A549 (cell line): ENCODE measurements at regions not wholly inside any gene's neighbourhood (a gene's known extent, or its start where the extent isn't known, plus 50 kb on each side); places are given as distances from the start of the nearest gene placed in this dataset.

Source experiments
- CBX8 ChIP-seq: fragments of 200-600 bp; sonication (generic); IDR thresholded peaks from 2 replicates; pipeline ENCODE4 v1.6.1; 2016
- CHD4 ChIP-seq: fragments of 200-600 bp; sonication (generic); IDR thresholded peaks from 2 replicates; pipeline ENCODE4 v1.6.1; 2016; ENCODE audit warnings: antibody characterized with exemption, mild to moderate bottlenecking, borderline replicate concordance
- JUN ChIP-seq, 2 experiments: fragments of >200 bp; sonication (Bioruptor Twin); formaldehyde crosslinking; IDR thresholded peaks; 2 replicates in 1 of 2; 3 replicates in 1 of 2; pipeline ENCODE4 v1.6.1; 2016 to 2017
- RAD21 ChIP-seq, 2 experiments: fragments of >200 bp in 1 of 2; sonication (Bioruptor Twin) in 1 of 2; formaldehyde crosslinking in 1 of 2; IDR thresholded peaks in 1 of 2; conservative IDR thresholded peaks in 1 of 2; 2 replicates in 1 of 2; 3 replicates in 1 of 2; pipeline ENCODE4 v1.6.1; 2012 to 2018; ENCODE audit warnings: inconsistent platforms in 1 of 2
- TF ChIP-seq, protein P1 (sequence below): fragments of >200 bp; sonication (Bioruptor Twin); formaldehyde crosslinking; IDR thresholded peaks from 3 replicates; pipeline ENCODE4 v1.5.1; 2016

DNA sequence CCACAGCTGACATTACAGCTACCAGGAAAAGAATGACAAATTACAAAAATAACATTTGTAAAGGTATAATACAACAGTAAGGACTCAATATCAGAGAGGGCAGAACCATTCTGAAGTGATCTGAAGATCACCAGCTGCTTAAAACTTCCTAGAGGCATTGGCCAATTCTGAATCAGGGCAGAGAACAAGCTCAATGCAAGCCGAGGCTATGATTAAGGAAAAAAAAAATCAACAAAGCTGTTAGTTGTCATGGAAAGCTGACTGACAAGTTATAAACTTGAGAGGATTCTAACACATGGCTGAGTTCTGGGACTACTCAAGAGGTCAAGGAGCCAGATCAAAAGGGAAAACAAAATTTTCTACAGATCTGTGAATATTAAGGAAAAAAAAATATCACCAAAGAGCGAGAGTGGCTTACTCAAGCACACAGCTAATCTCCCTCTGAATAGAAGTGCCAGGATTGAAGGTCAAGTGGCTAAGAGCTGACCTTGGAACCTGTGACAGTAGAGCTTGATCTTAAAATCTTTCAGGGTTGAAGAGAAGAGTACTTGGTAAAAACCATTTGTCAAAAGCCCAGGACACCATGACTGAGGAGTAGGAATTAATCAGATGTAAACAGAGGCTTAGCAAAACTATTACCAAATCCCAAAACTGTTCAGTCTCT, 383.4 kb downstream of the USP25 start:
- TF ChIP-seq CBX8 (no peak), CHD4 (no peak), JUN (IDR thresholded peaks at IDR 0.05) (no peak), RAD21 (conservative IDR thresholded peaks at IDR 0.05 in 1 of 2, IDR thresholded peaks at IDR 0.05 in 1 of 2) (no peak)
- TF ChIP-seq, protein P1, sequence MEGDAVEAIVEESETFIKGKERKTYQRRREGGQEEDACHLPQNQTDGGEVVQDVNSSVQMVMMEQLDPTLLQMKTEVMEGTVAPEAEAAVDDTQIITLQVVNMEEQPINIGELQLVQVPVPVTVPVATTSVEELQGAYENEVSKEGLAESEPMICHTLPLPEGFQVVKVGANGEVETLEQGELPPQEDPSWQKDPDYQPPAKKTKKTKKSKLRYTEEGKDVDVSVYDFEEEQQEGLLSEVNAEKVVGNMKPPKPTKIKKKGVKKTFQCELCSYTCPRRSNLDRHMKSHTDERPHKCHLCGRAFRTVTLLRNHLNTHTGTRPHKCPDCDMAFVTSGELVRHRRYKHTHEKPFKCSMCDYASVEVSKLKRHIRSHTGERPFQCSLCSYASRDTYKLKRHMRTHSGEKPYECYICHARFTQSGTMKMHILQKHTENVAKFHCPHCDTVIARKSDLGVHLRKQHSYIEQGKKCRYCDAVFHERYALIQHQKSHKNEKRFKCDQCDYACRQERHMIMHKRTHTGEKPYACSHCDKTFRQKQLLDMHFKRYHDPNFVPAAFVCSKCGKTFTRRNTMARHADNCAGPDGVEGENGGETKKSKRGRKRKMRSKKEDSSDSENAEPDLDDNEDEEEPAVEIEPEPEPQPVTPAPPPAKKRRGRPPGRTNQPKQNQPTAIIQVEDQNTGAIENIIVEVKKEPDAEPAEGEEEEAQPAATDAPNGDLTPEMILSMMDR, result no peak
